ENCODE measurements at regions not wholly inside any gene's neighbourhood (a gene's known extent, or its start where the extent isn't known, plus 50 kb on each side); places are given as distances from the start of the nearest gene placed in this dataset.

- Histone ChIP-seq H3K23ac (ENCODE audit: insufficient read length) (no peak overlapping the region), H2BK12ac (ENCODE audit: low read depth, low read length) (no peak overlapping the region), H4K20me1 (replicated peaks in 1 of 2; ENCODE audit: control insufficient read depth in 1 of 2, insufficient read depth in 2 of 2, low read length in 2 of 2) (no peaks in the 10 kb centered on the region), H3K18ac (ENCODE audit: extremely low read depth, low read length) (no peak overlapping the region), H4K5ac (ENCODE audit: insufficient read length, low read depth, low read length) (no peak overlapping the region), H4K91ac (replicated peaks; ENCODE audit: insufficient read length, low read length) (no peak overlapping the region), H2AK5ac (ENCODE audit: low read depth, low read length) (no peak overlapping the region), H3K14ac (ENCODE audit: insufficient read length) (no peak overlapping the region), H3K79me2 (ENCODE audit: control insufficient read depth in 1 of 2, insufficient read depth in 2 of 2, low read length in 2 of 2) (no peaks in the 10 kb centered on the region), H3K4me3 (ENCODE audit: extremely low read depth in 1 of 4, insufficient read depth in 2 of 4, low read depth in 3 of 4, low read length in 4 of 4) (no peak overlapping the region), H2AFZ (ENCODE audit: low read length) (no peak overlapping the region), H2BK120ac (replicated peaks; ENCODE audit: low read depth, low read length) (no peak overlapping the region), H3K56ac (replicated peaks; ENCODE audit: insufficient read length, low read depth, low read length) (no peak overlapping the region), H3K79me1 (ENCODE audit: low read depth, low read length) (no peaks in the 10 kb centered on the region), H3K27me3 (replicated peaks in 1 of 4; ENCODE audit: control insufficient read depth in 3 of 4, extremely low read depth in 1 of 4, insufficient read depth in 3 of 4, low read length in 3 of 4) (no peaks in the 10 kb centered on the region; a peak in 1 of 7 replicates), H3K4ac (replicated peaks; ENCODE audit: insufficient read length, low read depth, low read length) (no peak overlapping the region), H3K4me2 (ENCODE audit: insufficient read depth in 1 of 2, low read depth in 2 of 2, low read length in 2 of 2) (no peak overlapping the region), H3K9me3 (ENCODE audit: insufficient read depth in 2 of 2, low read depth in 1 of 2, low read length in 1 of 2) (no peaks in the 10 kb centered on the region), H3K23me2 (ENCODE audit: low read depth, low read length) (no peaks in the 10 kb centered on the region), H2BK15ac (ENCODE audit: low read length) (no peak overlapping the region), H3K36me3 (ENCODE audit: control insufficient read depth in 2 of 4, insufficient read depth in 4 of 4, low read length in 3 of 4) (no peaks in the 10 kb centered on the region), H4K8ac (ENCODE audit: extremely low read depth, insufficient read depth, low read length) (no peak overlapping the region), H3K27ac (ENCODE audit: low read depth, low read length) (no peak overlapping the region), H3K9ac (replicated peaks in 1 of 4; ENCODE audit: extremely low read depth in 1 of 4, low read depth in 3 of 4, low read length in 3 of 4) (no peak overlapping the region), H3K4me1 (replicated peaks in 1 of 4; ENCODE audit: control insufficient read depth in 3 of 4, insufficient read depth in 4 of 4, low read length in 3 of 4) (peaks cover 0 to 3% (median 0%) of the 10 kb centered on the region in 4 experiments; a peak in 1 of 7 replicates), H2BK5ac (ENCODE audit: low read depth, low read length) (no peak overlapping the region), H2BK20ac (ENCODE audit: low read length) (no peak overlapping the region)
- WGBS, 2 experiments (ENCODE audit: extremely low coverage in 1 of 2, insufficient coverage in 1 of 2, insufficient read length in 1 of 2, insufficient replicate concordance in 2 of 2, low coverage in 1 of 2, low lambda C conversion rate in 2 of 2, missing lambda C conversion rate in 1 of 2), result 93% methylated on average over 6 of the region's 6 CpGs; no CpG with 5 or more reads in 1 of the 2 experiments
- ChIA-PET POLR2A (ENCODE audit: partially characterized antibody) (no interaction called here), CTCF (ENCODE audit: partially characterized antibody) (interaction anchor here (0.9 to 1.4 kb wide), 3 partner anchors 21 to 169 kb away, joined by 3 to 4 read pairs (median 4); no protein-coding TSS in a partner anchor)
- DNase-seq (ENCODE audit: low read depth in 1 of 2, low spot score in 2 of 2) (no peak), FAIRE-seq (no peak)
- TF ChIP-seq RFX5 (IDR thresholded peaks at IDR 0.05; ENCODE audit: borderline replicate concordance, low read depth, low read length) (no peak), EZH2 (IDR thresholded peaks at IDR 0.05; ENCODE audit: low read depth, low read length, severe bottlenecking) (no peak), TAF1 (IDR thresholded peaks at IDR 0.05; ENCODE audit: low read depth, low read length) (no peak), SP2 (IDR thresholded peaks at IDR 0.05; ENCODE audit: low read length) (no peak), SIRT6 (IDR thresholded peaks at IDR 0.05; ENCODE audit: low read length) (no peak), ATF3 (IDR thresholded peaks at IDR 0.05; ENCODE audit: insufficient read depth, low read depth, low read length) (no peak), CHD1 (IDR thresholded peaks at IDR 0.05; ENCODE audit: low read depth, low read length) (no peak), SP4 (IDR thresholded peaks at IDR 0.05; ENCODE audit: low read length) (no peak), RAD21 (IDR thresholded peaks at IDR 0.05 in 1 of 2, conservative IDR thresholded peaks at IDR 0.05 in 1 of 2; ENCODE audit: low read depth in 2 of 2, low read length in 2 of 2) (no peak), SIX5 (IDR thresholded peaks at IDR 0.05; ENCODE audit: low read depth, low read length) (no peak), CHD2 (IDR thresholded peaks at IDR 0.05; ENCODE audit: low read length) (no peak), HDAC6 (IDR thresholded peaks at IDR 0.05; ENCODE audit: low read depth, low read length) (no peak), KDM4A (IDR thresholded peaks at IDR 0.05; ENCODE audit: low read depth, low read length, severe bottlenecking) (no peak), JUND (IDR thresholded peaks at IDR 0.05; ENCODE audit: low read length) (no peak), YY1 (IDR thresholded peaks at IDR 0.05; ENCODE audit: low read depth, low read length) (no peak), CEBPB (IDR thresholded peaks at IDR 0.05; ENCODE audit: low read depth, low read length) (no peak)
These were observed 127.7 kb upstream of the DLG1 start for GRCh38 chr3:197426121-197426566.

Measured in H1 (cell line).